Trophoblast cell (in vitro differentiated cells and primary cell): ENCODE measurements at regions not wholly inside any gene's neighbourhood (a gene's known extent, or its start where the extent isn't known, plus 50 kb on each side); places are given as distances from the start of the nearest gene placed in this dataset.

ENCODE experiments used
- DNase-seq, 2 donors: peaks; one replicate each; pipeline ENCODE4 v3.0.0-alpha.2; 2016
- H2AFZ ChIP-seq: 2 replicates; pipeline ENCODE4 v1.6.1; 2013; ENCODE audit warnings: low read length, moderate library complexity, mild to moderate bottlenecking; ENCODE audit not compliant: insufficient read depth, poor library complexity
- H2AK5ac ChIP-seq: 2 replicates; pipeline ENCODE4 v1.6.1; 2013; ENCODE audit warnings: mild to moderate bottlenecking, low read length
- H2BK120ac ChIP-seq: 2 replicates; pipeline ENCODE4 v1.6.1; 2013; ENCODE audit warnings: low read length, mild to moderate bottlenecking, moderate library complexity; ENCODE audit not compliant: insufficient read depth, poor library complexity
- H2BK12ac ChIP-seq: 2 replicates; pipeline ENCODE4 v1.6.1; 2013; ENCODE audit warnings: mild to moderate bottlenecking, low read length, moderate library complexity
- H2BK5ac ChIP-seq: 2 replicates; pipeline ENCODE4 v1.6.1; 2013; ENCODE audit warnings: low read length, low read depth, moderate library complexity, mild to moderate bottlenecking; ENCODE audit not compliant: poor library complexity
- H3K14ac ChIP-seq: 2 replicates; pipeline ENCODE4 v1.6.1; 2013; ENCODE audit warnings: mild to moderate bottlenecking, low read length
- H3K18ac ChIP-seq: 2 replicates; pipeline ENCODE4 v1.6.1; 2013; ENCODE audit warnings: mild to moderate bottlenecking, low read length
- H3K23ac ChIP-seq: 2 replicates; pipeline ENCODE4 v1.6.1; 2013; ENCODE audit warnings: low read length
- H3K27ac ChIP-seq: 2 replicates; pipeline ENCODE4 v1.5.1; 2013; ENCODE audit warnings: low read depth, mild to moderate bottlenecking, inconsistent platforms, low read length, moderate library complexity
- H3K27me3 ChIP-seq: 2 replicates; pipeline ENCODE4 v1.6.1; 2013; ENCODE audit warnings: inconsistent platforms, mild to moderate bottlenecking, low read length, moderate library complexity; ENCODE audit not compliant: insufficient read depth
- H3K36me3 ChIP-seq, 2 experiments: 1 replicate in 1 of 2; 2 replicates in 1 of 2; pipeline ENCODE4 v1.6.1; 2013; ENCODE audit warnings: low read length in 2 of 2, mild to moderate bottlenecking in 2 of 2, moderate library complexity in 1 of 2; ENCODE audit not compliant: insufficient read depth in 2 of 2, control insufficient read depth in 1 of 2
- H3K4ac ChIP-seq: 2 replicates; pipeline ENCODE4 v1.6.1; 2013; ENCODE audit warnings: low read depth, mild to moderate bottlenecking, low read length, moderate library complexity
- H3K4me1 ChIP-seq, 2 experiments: 1 replicate in 1 of 2; 2 replicates in 1 of 2; pipeline ENCODE4 v1.6.1; 2013; ENCODE audit warnings: low read length in 2 of 2, mild to moderate bottlenecking in 2 of 2, moderate library complexity in 1 of 2; ENCODE audit not compliant: insufficient read depth in 2 of 2, control insufficient read depth in 1 of 2
- H3K4me2 ChIP-seq: 2 replicates; pipeline ENCODE4 v1.6.1; 2013; ENCODE audit warnings: inconsistent platforms, mild to moderate bottlenecking, low read length, moderate library complexity
- H3K4me3 ChIP-seq: 2 replicates; pipeline ENCODE4 v1.5.1; 2013; ENCODE audit warnings: mild to moderate bottlenecking, low read depth, low read length, inconsistent platforms
- H3K79me1 ChIP-seq: one replicate; pipeline ENCODE4 v1.6.1; 2013; ENCODE audit warnings: low read length
- H3K79me2 ChIP-seq: 2 replicates; pipeline ENCODE4 v1.6.1; 2013; ENCODE audit warnings: low read length, mild to moderate bottlenecking; ENCODE audit not compliant: control insufficient read depth, insufficient read depth, poor library complexity
- H3K9ac ChIP-seq: 2 replicates; pipeline ENCODE4 v1.6.1; 2013; ENCODE audit warnings: mild to moderate bottlenecking, low read length
- H3K9me3 ChIP-seq: 2 replicates; pipeline ENCODE4 v1.6.1; 2013; ENCODE audit warnings: low read depth, mild to moderate bottlenecking, control low read depth, inconsistent platforms, low read length; ENCODE audit not compliant: insufficient read depth
- H4K12ac ChIP-seq: 2 replicates; pipeline ENCODE4 v1.6.1; 2013; ENCODE audit warnings: low read depth, mild to moderate bottlenecking, low read length, moderate library complexity
- H4K8ac ChIP-seq: 2 replicates; pipeline ENCODE4 v1.6.1; 2013; ENCODE audit warnings: low read depth, mild to moderate bottlenecking, low read length, moderate library complexity
- H4K91ac ChIP-seq: one replicate; pipeline ENCODE4 v1.6.1; 2013; ENCODE audit warnings: low read depth, mild to moderate bottlenecking, low read length, moderate library complexity
- WGBS: extraction: QIAGEN DNeasy Blood & Tissue Kit; methylation state at CpG from one replicate; pipeline ENCODE4 v1.1.7; 2013; ENCODE audit warnings: missing lambda C conversion rate; ENCODE audit not compliant: insufficient read length, insufficient coverage; ENCODE audit errors: extremely low coverage; 5-methylcytosine and 5-hydroxymethylcytosine counted together

- Histone ChIP-seq H4K91ac (peak overlapping the region; percentile 14), H2BK12ac (no peak overlapping the region), H4K8ac (no peak overlapping the region), H3K79me2 (no peaks in the 10 kb centered on the region), H3K79me1 (no peaks in the 10 kb centered on the region), H3K4me1 (peaks cover 0 to 2% of the 10 kb centered on the region in 2 experiments), H3K14ac (no peak overlapping the region), H3K9ac (no peak overlapping the region), H3K4me3 (no peak overlapping the region), H3K23ac (no peak overlapping the region), H2BK5ac (no peak overlapping the region), H3K9me3 (no peaks in the 10 kb centered on the region), H3K18ac (no peak overlapping the region), H3K27me3 (no peaks in the 10 kb centered on the region), H2AK5ac (no peak overlapping the region), H2BK120ac (no peak overlapping the region), H3K36me3 (no peaks in the 10 kb centered on the region), H4K12ac (peak overlapping the region; percentile 43), H2AFZ (no peak overlapping the region), H3K4me2 (no peak overlapping the region), H3K27ac (no peak overlapping the region), H3K4ac (no peak overlapping the region)
- WGBS = no CpG with 5 or more reads among the region's 2 CpGs
- DNase-seq = peak in 1 of 2 donors; percentile 24
Observed at GRCh38 chrX:20693078-20693477, 426.4 kb upstream of the RPS6KA3 start.

GRCh38 chrX:20686256-20686655 lies 419.5 kb upstream of the RPS6KA3 start:
- H2BK120ac ChIP-seq = no peak overlapping the region
- no peak for DNase-seq
- H3K4me3 ChIP-seq = no peak overlapping the region
- no peak overlapping the region for H3K23ac ChIP-seq
- H3K27ac ChIP-seq = no peak overlapping the region
- H2AK5ac ChIP-seq = no peak overlapping the region
- no peaks in the 10 kb centered on the region for H3K79me2 ChIP-seq
- no peak overlapping the region for H4K8ac ChIP-seq
- H3K27me3 ChIP-seq = no peaks in the 10 kb centered on the region
- no peaks in the 10 kb centered on the region for H3K36me3 ChIP-seq
- no peak overlapping the region for H2AFZ ChIP-seq
- no peak overlapping the region for H3K4me2 ChIP-seq
- WGBS = no CpG with 5 or more reads among the region's 7 CpGs
- H3K9me3 ChIP-seq = no peaks in the 10 kb centered on the region
- H3K18ac ChIP-seq = no peak overlapping the region
- no peak overlapping the region for H4K12ac ChIP-seq
- no peak overlapping the region for H2BK12ac ChIP-seq
- no peaks in the 10 kb centered on the region for H3K4me1 ChIP-seq
- no peak overlapping the region for H3K14ac ChIP-seq
- no peak overlapping the region for H3K4ac ChIP-seq
- no peaks in the 10 kb centered on the region for H3K79me1 ChIP-seq
- no peak overlapping the region for H2BK5ac ChIP-seq
- H4K91ac ChIP-seq = no peak overlapping the region
- no peak overlapping the region for H3K9ac ChIP-seq

DNA sequence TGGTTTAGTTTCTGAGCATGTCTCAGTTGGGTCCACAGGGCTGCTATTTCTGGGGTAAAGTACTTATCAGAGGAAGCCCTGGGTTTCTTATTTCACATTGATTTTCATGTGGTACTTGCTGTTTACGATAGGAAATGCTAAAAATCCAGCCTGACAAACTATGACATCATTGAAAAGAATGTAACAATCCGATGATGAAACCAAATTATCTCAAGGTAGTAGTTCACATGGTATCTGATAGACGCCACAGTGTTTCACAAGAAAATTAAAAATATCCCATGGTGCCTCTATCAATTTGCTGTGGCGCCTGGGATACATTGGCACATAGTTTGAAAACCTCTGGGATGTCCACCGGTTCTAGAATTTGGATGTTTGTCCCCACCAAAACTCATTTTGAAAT lies 418.9 kb upstream of the RPS6KA3 start:
- H3K27me3 ChIP-seq = no peaks in the 10 kb centered on the region
- no CpG with 5 or more reads among the region's 5 CpGs for WGBS
- no peaks in the 10 kb centered on the region for H3K4me1 ChIP-seq
- H4K91ac ChIP-seq = no peak overlapping the region
- no peaks in the 10 kb centered on the region for H3K79me2 ChIP-seq
- no peak overlapping the region for H2BK5ac ChIP-seq
- no peak overlapping the region for H3K4me3 ChIP-seq
- no peak overlapping the region for H4K12ac ChIP-seq
- H3K4ac ChIP-seq = no peak overlapping the region
- no peak overlapping the region for H3K4me2 ChIP-seq
- no peak overlapping the region for H2BK120ac ChIP-seq
- no peak overlapping the region for H2AK5ac ChIP-seq
- H2BK12ac ChIP-seq = no peak overlapping the region
- DNase-seq = peak in 1 of 2 donors; percentile 73
- no peak overlapping the region for H4K8ac ChIP-seq
- H3K9ac ChIP-seq = no peak overlapping the region
- no peak overlapping the region for H3K18ac ChIP-seq
- H3K79me1 ChIP-seq = no peaks in the 10 kb centered on the region
- no peaks in the 10 kb centered on the region for H3K36me3 ChIP-seq
- no peak overlapping the region for H3K27ac ChIP-seq
- no peaks in the 10 kb centered on the region for H3K9me3 ChIP-seq
- no peak overlapping the region for H2AFZ ChIP-seq
- no peak overlapping the region for H3K14ac ChIP-seq
- no peak overlapping the region for H3K23ac ChIP-seq

- H3K4me1 ChIP-seq = no peaks in the 10 kb centered on the region
- no peak overlapping the region for H3K4me2 ChIP-seq
- H3K18ac ChIP-seq = no peak overlapping the region
- no peak overlapping the region for H4K8ac ChIP-seq
- H2BK5ac ChIP-seq = no peak overlapping the region
- H3K9me3 ChIP-seq = no peaks in the 10 kb centered on the region
- H3K4me3 ChIP-seq = no peak overlapping the region
- H3K23ac ChIP-seq = no peak overlapping the region
- H3K27me3 ChIP-seq = no peaks in the 10 kb centered on the region
- WGBS = no CpG with 5 or more reads among the region's 1 CpG
- H4K12ac ChIP-seq = no peak overlapping the region
- no peaks in the 10 kb centered on the region for H3K79me2 ChIP-seq
- peak in 1 of 2 donors; percentile 13 for DNase-seq
- no peaks in the 10 kb centered on the region for H3K36me3 ChIP-seq
- H2BK12ac ChIP-seq = no peak overlapping the region
- no peak overlapping the region for H2BK120ac ChIP-seq
- no peak overlapping the region for H3K14ac ChIP-seq
- no peak overlapping the region for H4K91ac ChIP-seq
- H3K27ac ChIP-seq = no peak overlapping the region
- H3K9ac ChIP-seq = no peak overlapping the region
- H3K4ac ChIP-seq = no peak overlapping the region
- H3K79me1 ChIP-seq = no peaks in the 10 kb centered on the region
- no peak overlapping the region for H2AFZ ChIP-seq
- H2AK5ac ChIP-seq = no peak overlapping the region
Observed at GRCh38 chrX:20681683-20682082, 415.0 kb upstream of the RPS6KA3 start.
